ENCODE measurements at regions not wholly inside any gene's neighbourhood (a gene's known extent, or its start where the extent isn't known, plus 50 kb on each side); places are given as distances from the start of the nearest gene placed in this dataset.

DNA sequence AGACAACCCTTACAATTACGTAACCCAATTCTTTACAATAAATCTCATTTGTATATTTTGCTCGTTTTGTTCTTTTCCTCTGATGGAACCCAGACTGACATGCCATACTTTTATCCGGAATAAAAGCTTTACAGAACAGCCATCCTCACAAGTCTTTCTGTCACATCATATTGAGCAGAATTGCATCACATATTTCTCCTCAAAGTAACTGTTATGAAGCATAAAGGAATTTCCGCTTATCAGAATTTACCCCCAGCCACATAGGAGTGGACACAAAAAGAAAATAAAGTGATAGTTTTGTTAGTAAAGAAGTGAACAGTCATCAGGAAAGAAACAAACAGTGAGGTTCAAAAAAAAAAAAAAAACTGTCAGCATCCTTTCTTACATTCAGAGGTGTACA lies 539.5 kb upstream of the LUZP2 start:
- Histone ChIP-seq H3K4me1 (no peaks in the 10 kb centered on the region), H3K4me3 (no peak overlapping the region), H3K27me3 (no peaks in the 10 kb centered on the region), H3K27ac (no peak overlapping the region), H3K9me3 (no peaks in the 10 kb centered on the region), H3K36me3 (no peaks in the 10 kb centered on the region)
- DNase-seq (no peak), ATAC-seq (no peak)
- intact Hi-C loops (cut with DNase I): no loop called here
- TF ChIP-seq POLR2A (IDR thresholded peaks at IDR 0.05): no peak
- TF ChIP-seq, protein P1, sequence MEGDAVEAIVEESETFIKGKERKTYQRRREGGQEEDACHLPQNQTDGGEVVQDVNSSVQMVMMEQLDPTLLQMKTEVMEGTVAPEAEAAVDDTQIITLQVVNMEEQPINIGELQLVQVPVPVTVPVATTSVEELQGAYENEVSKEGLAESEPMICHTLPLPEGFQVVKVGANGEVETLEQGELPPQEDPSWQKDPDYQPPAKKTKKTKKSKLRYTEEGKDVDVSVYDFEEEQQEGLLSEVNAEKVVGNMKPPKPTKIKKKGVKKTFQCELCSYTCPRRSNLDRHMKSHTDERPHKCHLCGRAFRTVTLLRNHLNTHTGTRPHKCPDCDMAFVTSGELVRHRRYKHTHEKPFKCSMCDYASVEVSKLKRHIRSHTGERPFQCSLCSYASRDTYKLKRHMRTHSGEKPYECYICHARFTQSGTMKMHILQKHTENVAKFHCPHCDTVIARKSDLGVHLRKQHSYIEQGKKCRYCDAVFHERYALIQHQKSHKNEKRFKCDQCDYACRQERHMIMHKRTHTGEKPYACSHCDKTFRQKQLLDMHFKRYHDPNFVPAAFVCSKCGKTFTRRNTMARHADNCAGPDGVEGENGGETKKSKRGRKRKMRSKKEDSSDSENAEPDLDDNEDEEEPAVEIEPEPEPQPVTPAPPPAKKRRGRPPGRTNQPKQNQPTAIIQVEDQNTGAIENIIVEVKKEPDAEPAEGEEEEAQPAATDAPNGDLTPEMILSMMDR (IDR thresholded peaks at IDR 0.05): no peak
- 81 to 86% (median 81%) methylated on average over 4 of the region's 4 CpGs for WGBS, 4 donors

DNA sequence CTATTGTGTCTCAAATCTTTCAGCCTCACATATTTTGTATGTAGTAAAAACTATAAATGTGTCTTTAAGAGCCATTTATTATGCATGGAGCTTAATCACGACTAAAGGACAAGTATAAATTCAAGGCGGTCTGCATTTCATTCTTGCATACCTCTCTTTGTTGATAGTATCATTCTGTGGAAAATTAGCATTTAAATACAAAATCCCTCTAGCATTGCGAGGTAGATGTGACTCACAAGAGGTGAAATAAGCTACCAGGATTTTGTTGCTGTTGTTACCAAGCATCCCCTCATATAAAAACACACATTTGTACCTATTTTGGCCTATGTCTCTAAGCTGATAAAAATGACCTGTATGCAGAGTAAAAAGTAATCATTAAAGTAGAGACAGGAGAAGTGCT lies 537.4 kb upstream of the LUZP2 start:
- Histone ChIP-seq H3K36me3 (no peaks in the 10 kb centered on the region), H3K4me3 (no peak overlapping the region), H3K9me3 (no peaks in the 10 kb centered on the region), H3K27ac (no peak overlapping the region), H3K4me1 (no peaks in the 10 kb centered on the region), H3K27me3 (no peaks in the 10 kb centered on the region)
- intact Hi-C loops (cut with DNase I): no loop called here
- ATAC-seq (no peak), DNase-seq (no peak)
- TF ChIP-seq POLR2A (IDR thresholded peaks at IDR 0.05): no peak
- TF ChIP-seq, protein P1 (IDR thresholded peaks at IDR 0.05): no peak
- WGBS, 4 donors: 43 to 68% (median 52%) methylated on average over 3 of the region's 3 CpGs

DNA sequence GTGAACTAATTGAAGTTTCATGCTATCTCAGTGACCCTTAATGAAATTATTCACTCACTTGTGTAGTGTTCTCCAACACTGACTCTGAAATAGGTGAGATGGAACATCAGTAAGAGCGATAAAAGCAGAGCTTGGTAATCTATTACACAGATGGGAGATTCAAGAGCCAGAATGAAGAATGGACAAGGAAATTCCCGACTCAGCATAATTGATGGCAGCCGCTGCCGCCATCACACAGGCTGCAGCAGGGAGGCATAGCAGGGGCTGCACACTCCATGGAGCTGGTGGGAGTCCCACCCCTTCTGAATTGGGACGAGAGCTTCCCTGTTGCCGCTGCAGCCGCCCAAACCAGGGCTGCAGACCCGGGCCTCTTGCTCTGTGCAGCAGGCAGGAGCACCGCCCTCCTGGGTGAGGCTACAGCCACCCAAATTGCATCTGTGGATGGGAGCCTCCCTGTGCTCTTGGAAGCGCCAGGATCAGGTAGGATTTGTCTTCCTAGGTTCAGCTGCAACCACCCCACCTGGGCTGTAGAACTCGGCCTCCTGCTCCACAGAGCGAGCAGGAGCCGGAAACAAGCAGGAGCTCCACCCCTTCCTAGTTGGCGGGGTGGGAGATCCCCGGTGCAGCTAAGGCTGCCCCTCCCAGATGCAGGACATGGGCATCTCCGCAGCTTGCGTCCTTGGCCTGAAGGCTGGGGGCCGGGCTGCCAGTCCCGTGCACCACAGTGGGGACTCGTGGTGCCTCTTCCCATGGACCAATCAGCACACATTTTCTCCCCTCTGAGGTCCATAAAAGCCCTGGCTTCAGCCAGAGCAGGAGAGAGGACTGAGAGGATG lies 535.1 kb upstream of the LUZP2 start:
- no peak for ATAC-seq

DNA sequence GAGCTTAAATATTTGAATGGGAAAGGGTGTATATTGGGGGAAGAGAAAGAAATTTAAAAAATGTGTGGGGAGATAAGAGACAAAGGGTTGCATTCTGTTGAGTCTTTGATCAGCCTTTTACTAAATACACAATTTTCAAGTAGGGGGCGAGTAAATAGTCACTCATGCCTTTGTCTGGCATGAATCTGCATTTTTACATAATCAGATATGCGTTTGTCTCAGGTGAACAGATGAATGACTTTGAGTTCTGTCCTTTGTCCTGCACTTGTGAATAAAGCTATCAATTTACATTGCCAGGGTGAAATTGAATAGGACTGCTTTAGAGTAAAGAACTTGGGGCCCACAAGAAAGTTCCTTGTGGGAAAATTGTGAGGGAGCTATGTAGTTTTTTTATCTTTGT lies 523.6 kb upstream of the LUZP2 start:
- ATAC-seq (no peak), DNase-seq (no peak)
- no peaks in the 10 kb centered on the region for H3K4me1 ChIP-seq
- H3K36me3 ChIP-seq: no peaks in the 10 kb centered on the region
- H3K9me3 ChIP-seq: no peaks in the 10 kb centered on the region
- TF ChIP-seq POLR2A (IDR thresholded peaks at IDR 0.05): no peak
- TF ChIP-seq, protein P1 (IDR thresholded peaks at IDR 0.05): no peak
- H3K4me3 ChIP-seq: no peak overlapping the region
- 42 to 64% (median 58%) methylated on average over 2 of the region's 2 CpGs for WGBS, 4 donors
- no peaks in the 10 kb centered on the region for H3K27me3 ChIP-seq
- H3K27ac ChIP-seq: no peak overlapping the region
- intact Hi-C loops (cut with DNase I): no loop called here

More for the DNA sequence above, 535.1 kb upstream of the LUZP2 start:
- Histone ChIP-seq H3K9me3 (no peaks in the 10 kb centered on the region), H3K27me3 (no peaks in the 10 kb centered on the region), H3K27ac (no peak overlapping the region), H3K4me3 (no peak overlapping the region), H3K4me1 (no peaks in the 10 kb centered on the region), H3K36me3 (no peaks in the 10 kb centered on the region)
- WGBS, 4 donors: 84 to 88% (median 86%) methylated on average over 14 to 20 of the region's 20 CpGs
- no peak for DNase-seq
- intact Hi-C loops (cut with DNase I): no loop called here
- TF ChIP-seq, protein P1 (IDR thresholded peaks at IDR 0.05): no peak
- no peak for TF ChIP-seq POLR2A (IDR thresholded peaks at IDR 0.05)
